Motor neuron (in vitro differentiated cells): ENCODE measurements at regions not wholly inside any gene's neighbourhood (a gene's known extent, or its start where the extent isn't known, plus 50 kb on each side); places are given as distances from the start of the nearest gene placed in this dataset.
A peak's percentile ranks its signal among the peaks of the same experiment; 100 is the strongest.
"Not testable (repeated sequence)": the region's sequence is repeated elsewhere in the genome, so short reads cannot be mapped to it uniquely, and the experiment has no call there.

Source experiments
- ATAC-seq, 8 experiments: fragments of 200-7000 bp; cut with Tn5 transposase; replicated peaks in 6 of 8; 2 replicates each; pipeline ENCODE4 v1.8.0; 2021; ENCODE audit warnings: mild to moderate bottlenecking in 8 of 8, moderate library complexity in 8 of 8
- H3K27ac ChIP-seq, 2 donors: fragments of 250-450 bp; sonication (Bioruptor Pico); 2 replicates each; pipeline ENCODE4 v1.9.0; 2021; ENCODE audit warnings: antibody characterized with exemption in 2 of 2, mild to moderate bottlenecking in 2 of 2, moderate library complexity in 1 of 2
- H3K4me1 ChIP-seq, 2 donors: fragments of 250-450 bp; sonication (Bioruptor Pico); replicated peaks in 1 of 2; 2 replicates each; pipeline ENCODE4 v1.6.1; 2021; ENCODE audit warnings: antibody characterized with exemption in 2 of 2, mild to moderate bottlenecking in 2 of 2, moderate library complexity in 1 of 2
- H3K4me3 ChIP-seq, 5 donors: fragments of 250-450 bp; sonication (Bioruptor Pico); 2 replicates each; pipeline ENCODE4 v1.9.0; 2021; ENCODE audit warnings: antibody characterized with exemption in 5 of 5, mild to moderate bottlenecking in 5 of 5, moderate library complexity in 4 of 5
- WGBS, 10 experiments: fragments of 450-650 bp; shearing (Covaris generic); methylation state at CpG; one replicate each; pipeline ENCODE4 v1.0.0; 2022; 5-methylcytosine and 5-hydroxymethylcytosine counted together
- in situ Hi-C, 9 experiments: fragments of 400-800 bp; cut with MboI; loops; one replicate each; pipeline ENCODE4 v1.15.0; 2021; ENCODE audit warnings: low sequenced_read_pairs in 9 of 9, low pct_unique_long_range_greater_than_20kb in 2 of 9; ENCODE audit not compliant: unreplicated experiment in 9 of 9

DNA sequence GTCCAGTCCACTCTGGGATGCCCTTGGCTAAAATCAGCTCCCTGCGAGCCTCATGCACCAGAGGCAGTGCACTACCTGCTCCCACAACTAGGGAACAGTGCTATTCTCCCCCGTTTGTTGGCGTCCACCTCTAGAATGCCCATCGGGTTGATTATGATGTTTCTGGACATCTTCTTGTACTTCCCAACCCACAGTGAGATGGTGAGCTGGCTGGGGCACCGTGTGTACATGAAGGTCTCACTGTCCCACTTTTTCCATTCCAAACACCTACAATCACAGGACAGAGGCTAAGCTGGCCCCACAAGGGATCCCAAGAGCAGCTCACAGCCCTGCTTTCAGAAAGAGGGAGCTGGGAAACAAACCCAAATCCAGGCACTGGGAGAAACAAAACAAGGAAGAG, 126.2 kb upstream of the ZNF92 start:
- Histone ChIP-seq H3K27ac (no peak overlapping the region), H3K4me3 (no peak overlapping the region), H3K4me1 (peaks cover 0 to 4% of the 10 kb centered on the region in 2 donors)
- in situ Hi-C loops: no loop called here
- 67 to 93% (median 88%) methylated on average over 1 to 4 of the region's 5 CpGs; no CpG with 5 or more reads in 6 of the 10 experiments for WGBS, 10 experiments
- no peak for ATAC-seq

GRCh38 chr7:65239707-65240352, 133.8 kb upstream of the ZNF92 start:
- ATAC-seq: peak; percentile 62 to 96 (median 93)
- Histone ChIP-seq H3K4me3 (peak overlapping the region; percentile 28 to 44 (median 41)), H3K27ac (no peak overlapping the region), H3K4me1 (no peaks in the 10 kb centered on the region)
- WGBS, 10 experiments: 0 to 8% (median 2%) methylated on average over 1 to 5 of the region's 52 CpGs; no CpG with 5 or more reads in 6 of the 10 experiments
- in situ Hi-C loops: no loop called here

DNA sequence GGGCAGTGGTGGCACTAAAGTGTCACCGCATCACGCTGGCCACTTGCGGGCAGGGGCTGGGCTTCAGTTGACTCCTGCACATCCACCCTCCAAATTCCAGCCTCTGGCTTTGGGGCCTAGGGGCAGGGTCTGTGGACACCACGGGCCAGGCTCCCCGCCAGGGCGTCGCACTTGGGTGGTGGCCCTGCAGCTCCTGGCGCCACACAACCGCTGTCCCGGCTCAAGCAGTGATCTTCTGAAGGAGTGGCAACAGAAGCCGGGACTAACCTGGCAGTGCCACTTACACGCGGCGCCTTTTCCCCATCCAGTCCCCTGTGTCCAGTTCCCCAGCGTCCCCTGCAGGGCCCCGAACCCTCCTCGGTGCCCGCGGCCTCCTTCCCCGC, 134.3 kb upstream of the ZNF92 start:
- ATAC-seq: no peak
- no CpG with 5 or more reads among the region's 20 CpGs for WGBS, 10 experiments
- Histone ChIP-seq H3K4me1 (no peaks in the 10 kb centered on the region), H3K27ac (no peak overlapping the region), H3K4me3 (peak overlapping the region; percentile 28 to 44 (median 41))
- in situ Hi-C loops: no loop called here

DNA sequence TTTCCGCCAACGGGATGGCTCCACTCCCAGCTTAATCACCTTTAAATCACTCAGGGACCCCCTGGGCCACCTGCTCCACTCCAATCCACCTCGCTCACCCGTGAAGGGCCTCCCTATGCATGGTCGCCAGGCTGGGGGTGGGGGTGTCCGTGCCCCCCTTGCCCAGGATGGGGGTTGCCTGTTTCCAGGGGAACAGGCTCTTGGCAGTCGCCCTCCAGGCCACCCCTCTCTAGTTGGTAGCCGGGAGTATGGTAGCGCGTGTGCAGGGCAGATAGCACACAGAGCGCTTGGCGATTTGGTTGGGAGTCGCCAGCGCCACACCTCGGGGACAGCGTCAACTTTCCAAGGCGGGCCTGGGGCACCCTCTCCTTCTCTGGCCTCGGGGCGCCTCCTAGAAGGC, 134.9 kb upstream of the ZNF92 start:
- ATAC-seq: no peak
- in situ Hi-C loops: no loop called here

GRCh38 chr7:65235586-65235985, 138.1 kb upstream of the ZNF92 start:
- no peaks in the 10 kb centered on the region for H3K4me1 ChIP-seq
- H3K4me3 ChIP-seq: no peak overlapping the region
- in situ Hi-C loops: no loop called here
- ATAC-seq: no peak
- 0 to 100% (median 85%) methylated on average over 1 to 10 of the region's 10 CpGs; no CpG with 5 or more reads in 3 of the 10 experiments for WGBS, 10 experiments
- no peak overlapping the region for H3K27ac ChIP-seq

More for the DNA sequence above, 134.9 kb upstream of the ZNF92 start:
- WGBS, 10 experiments: 95% methylated on average over 4 of the region's 19 CpGs; no CpG with 5 or more reads in 9 of the 10 experiments
- Histone ChIP-seq H3K27ac (no peak overlapping the region), H3K4me3 (no peak overlapping the region), H3K4me1 (no peaks in the 10 kb centered on the region)

GRCh38 chr7:65233409-65234034, 140.1 kb upstream of the ZNF92 start:
- Histone ChIP-seq H3K4me1 (no peaks in the 10 kb centered on the region), H3K4me3 (no peak overlapping the region), H3K27ac (no peak overlapping the region)
- 0 to 100% (median 71%) methylated on average over 1 to 2 of the region's 2 CpGs; no CpG with 5 or more reads in 5 of the 10 experiments for WGBS, 10 experiments
- ATAC-seq: no peak
- in situ Hi-C loops: no loop called here

DNA sequence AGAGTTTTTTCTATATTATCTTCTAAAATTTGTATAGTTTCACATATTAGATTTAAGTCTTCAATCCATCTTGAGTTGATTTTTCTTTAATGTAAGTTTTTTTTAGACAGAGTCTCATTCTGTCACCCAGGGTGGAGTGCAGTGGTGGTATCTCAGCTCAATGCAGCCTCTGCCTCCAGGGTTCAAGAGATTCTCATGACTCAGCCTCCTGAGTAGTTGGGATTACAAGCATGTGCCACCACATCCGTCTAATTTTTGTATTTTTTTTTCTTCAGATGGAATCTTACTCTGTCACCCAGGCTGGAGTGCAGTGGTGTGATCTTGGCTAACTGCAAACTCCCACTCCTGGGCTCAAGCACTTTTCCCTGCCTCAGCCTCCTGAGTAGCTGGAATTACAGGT, 143.4 kb upstream of the ZNF92 start:
- Histone ChIP-seq H3K4me1 (no peaks in the 10 kb centered on the region), H3K27ac (no peak overlapping the region), H3K4me3 (no peak overlapping the region)
- 0 to 88% (median 21%) methylated on average over 1 of the region's 1 CpG; no CpG with 5 or more reads in 4 of the 10 experiments for WGBS, 10 experiments
- no peak for ATAC-seq
- in situ Hi-C loops: no loop called here

DNA sequence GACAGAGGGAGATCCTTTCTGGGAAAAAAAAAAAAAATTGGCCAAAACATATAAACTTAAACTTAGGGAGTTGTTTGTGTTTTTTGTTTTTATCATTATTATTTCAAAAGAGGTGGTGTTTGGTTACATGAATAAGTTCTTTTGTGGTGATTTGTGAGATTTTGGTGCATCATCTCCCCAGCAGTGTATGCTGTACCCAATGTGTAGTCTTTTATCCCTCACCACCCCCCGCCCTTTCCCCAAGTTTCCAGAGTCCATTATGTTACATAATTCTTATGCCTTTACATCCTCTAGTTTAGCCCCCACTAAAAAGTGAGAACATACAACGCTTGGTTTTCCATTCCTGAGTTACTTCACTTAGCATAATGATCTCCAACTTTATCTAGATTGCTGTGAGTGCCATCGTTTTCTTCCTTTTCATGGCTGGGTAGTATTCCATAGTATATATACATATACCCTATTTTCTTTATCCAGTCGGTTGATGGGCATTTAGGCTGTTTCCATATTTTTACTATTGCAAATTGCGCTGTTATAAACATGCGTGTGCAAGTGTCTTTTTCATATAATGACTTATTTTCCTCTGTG, 148.1 kb upstream of the ZNF92 start:
- in situ Hi-C loops: no loop called here
- H3K4me1 ChIP-seq: no peaks in the 10 kb centered on the region
- H3K4me3 ChIP-seq: no peak overlapping the region
- no peak overlapping the region for H3K27ac ChIP-seq
- WGBS, 10 experiments: 41 to 100% (median 95%) methylated on average over 1 to 6 of the region's 6 CpGs; no CpG with 5 or more reads in 1 of the 10 experiments
- no peak for ATAC-seq

GRCh38 chr7:65222655-65223054, 151.0 kb upstream of the ZNF92 start:
- no peak overlapping the region for H3K27ac ChIP-seq
- 29 to 100% (median 87%) methylated on average over 1 to 4 of the region's 4 CpGs; no CpG with 5 or more reads in 1 of the 10 experiments for WGBS, 10 experiments
- no peaks in the 10 kb centered on the region for H3K4me1 ChIP-seq
- H3K4me3 ChIP-seq: no peak overlapping the region
- in situ Hi-C loops: loop anchor here in 1 of 9 experiments (25.0 kb wide), 2 partner anchors 90 to 240 kb away; no protein-coding TSS in a partner anchor
- ATAC-seq: no peak

GRCh38 chr7:65221683-65222082, 152.0 kb upstream of the ZNF92 start:
- Histone ChIP-seq H3K4me3 (no peak overlapping the region), H3K4me1 (no peaks in the 10 kb centered on the region), H3K27ac (no peak overlapping the region)
- WGBS, 10 experiments: 37 to 100% (median 67%) methylated on average over 1 to 3 of the region's 3 CpGs; no CpG with 5 or more reads in 2 of the 10 experiments
- in situ Hi-C loops: loop anchor here in 1 of 9 experiments (25.0 kb wide), 2 partner anchors 91 to 241 kb away; no protein-coding TSS in a partner anchor
- ATAC-seq: no peak

- ATAC-seq: no peak
- Histone ChIP-seq H3K27ac (no peak overlapping the region), H3K4me1 (no peaks in the 10 kb centered on the region), H3K4me3 (no peak overlapping the region)
- in situ Hi-C loops: loop anchor here in 1 of 9 experiments (25.0 kb wide), 2 partner anchors 93 to 243 kb away; no protein-coding TSS in a partner anchor
Measured at GRCh38 chr7:65219623-65220022, 154.0 kb upstream of the ZNF92 start.

GRCh38 chr7:65216469-65216868, 157.2 kb upstream of the ZNF92 start:
- WGBS, 10 experiments: 4 to 48% (median 9%) methylated on average over 2 to 8 of the region's 8 CpGs; no CpG with 5 or more reads in 3 of the 10 experiments
- peak in 5 of 8 experiments; percentile 43 to 80 (median 50) for ATAC-seq
- Histone ChIP-seq H3K4me1 (no peaks in the 10 kb centered on the region), H3K27ac (no peak overlapping the region), H3K4me3 (no peak overlapping the region)
- in situ Hi-C loops: loop anchor here in 1 of 9 experiments (25.0 kb wide), 2 partner anchors 96 to 246 kb away; no protein-coding TSS in a partner anchor

GRCh38 chr7:65213260-65213659, 160.4 kb upstream of the ZNF92 start:
- no CpG with 5 or more reads among the region's 1 CpG for WGBS, 10 experiments
- H3K4me3 ChIP-seq, H3K4me1 ChIP-seq, H3K27ac ChIP-seq: not testable (repeated sequence)
- peak in 3 of 8 experiments; percentile 22 to 86 (median 23) for ATAC-seq
- in situ Hi-C loops: loop anchor here in 1 of 9 experiments (25.0 kb wide), 2 partner anchors 99 to 249 kb away; no protein-coding TSS in a partner anchor
